ENCODE measurements at regions not wholly inside any gene's neighbourhood (a gene's known extent, or its start where the extent isn't known, plus 50 kb on each side); places are given as distances from the start of the nearest gene placed in this dataset.

GRCh38 chr21:32842146-32842545 lies 70.6 kb upstream of the PAXBP1 start:
- H2BK20ac ChIP-seq (ENCODE audit: low read length) = no peak overlapping the region
- no peak overlapping the region for H3K23ac ChIP-seq (ENCODE audit: insufficient read length)
- no peak overlapping the region for H2AK5ac ChIP-seq (ENCODE audit: low read depth, low read length)
- WGBS, 2 experiments (ENCODE audit: extremely low coverage in 1 of 2, insufficient coverage in 1 of 2, insufficient read length in 1 of 2, insufficient replicate concordance in 2 of 2, low coverage in 1 of 2, low lambda C conversion rate in 2 of 2, missing lambda C conversion rate in 1 of 2) = 100% methylated on average over 1 of the region's 1 CpG; no CpG with 5 or more reads in 1 of the 2 experiments
- H3K9me3 ChIP-seq (ENCODE audit: insufficient read depth in 2 of 2, low read depth in 1 of 2, low read length in 1 of 2) = no peaks in the 10 kb centered on the region
- no peak overlapping the region for H3K18ac ChIP-seq (ENCODE audit: extremely low read depth, low read length)
- H4K91ac ChIP-seq (replicated peaks; ENCODE audit: insufficient read length, low read length) = no peak overlapping the region
- H4K8ac ChIP-seq (ENCODE audit: extremely low read depth, insufficient read depth, low read length) = no peak overlapping the region
- H3K4me2 ChIP-seq (ENCODE audit: insufficient read depth in 1 of 2, low read depth in 2 of 2, low read length in 2 of 2) = no peak overlapping the region
- no peak overlapping the region for H3K14ac ChIP-seq (ENCODE audit: insufficient read length)
- no peak overlapping the region for H2BK15ac ChIP-seq (ENCODE audit: low read length)
- FAIRE-seq (no peak), DNase-seq (ENCODE audit: low read depth in 1 of 2, low spot score in 2 of 2) (no peak)
- no peaks in the 10 kb centered on the region for H3K36me3 ChIP-seq (ENCODE audit: control insufficient read depth in 2 of 4, insufficient read depth in 4 of 4, low read length in 3 of 4)
- CTCF ChIA-PET (ENCODE audit: partially characterized antibody) = interaction anchor here (1.7 to 2.6 kb wide), 2 partner anchors 79 to 189 kb away, joined by 3 to 6 read pairs; no protein-coding TSS in a partner anchor
- no peak overlapping the region for H3K4me3 ChIP-seq (ENCODE audit: extremely low read depth in 1 of 4, insufficient read depth in 2 of 4, low read depth in 3 of 4, low read length in 4 of 4)
- no peaks in the 10 kb centered on the region for H3K4me1 ChIP-seq (replicated peaks in 1 of 4; ENCODE audit: control insufficient read depth in 3 of 4, insufficient read depth in 4 of 4, low read length in 3 of 4)
- H3K4ac ChIP-seq (replicated peaks; ENCODE audit: insufficient read length, low read depth, low read length) = no peak overlapping the region
- no peak overlapping the region for H2BK12ac ChIP-seq (ENCODE audit: low read depth, low read length)
- H3K79me2 ChIP-seq (ENCODE audit: control insufficient read depth in 1 of 2, insufficient read depth in 2 of 2, low read length in 2 of 2) = no peaks in the 10 kb centered on the region
- H2AFZ ChIP-seq (ENCODE audit: low read length) = no peak overlapping the region
- no peak overlapping the region for H3K9ac ChIP-seq (replicated peaks in 1 of 4; ENCODE audit: extremely low read depth in 1 of 4, low read depth in 3 of 4, low read length in 3 of 4)
- H2BK120ac ChIP-seq (replicated peaks; ENCODE audit: low read depth, low read length) = no peak overlapping the region
- H3K27me3 ChIP-seq (replicated peaks in 1 of 4; ENCODE audit: control insufficient read depth in 3 of 4, extremely low read depth in 1 of 4, insufficient read depth in 3 of 4, low read length in 3 of 4) = no peaks in the 10 kb centered on the region
- H4K20me1 ChIP-seq (replicated peaks in 1 of 2; ENCODE audit: control insufficient read depth in 1 of 2, insufficient read depth in 2 of 2, low read length in 2 of 2) = no peaks in the 10 kb centered on the region
- H4K5ac ChIP-seq (ENCODE audit: insufficient read length, low read depth, low read length) = no peak overlapping the region
- H3K56ac ChIP-seq (replicated peaks; ENCODE audit: insufficient read length, low read depth, low read length) = no peak overlapping the region
- POLR2A ChIA-PET (ENCODE audit: partially characterized antibody) = no interaction called here
- H3K79me1 ChIP-seq (ENCODE audit: low read depth, low read length) = no peaks in the 10 kb centered on the region
- no peak overlapping the region for H2BK5ac ChIP-seq (ENCODE audit: low read depth, low read length)
- no peaks in the 10 kb centered on the region for H3K23me2 ChIP-seq (ENCODE audit: low read depth, low read length)
- no peak overlapping the region for H3K27ac ChIP-seq (ENCODE audit: low read depth, low read length)
- TF ChIP-seq KDM5A (IDR thresholded peaks at IDR 0.05; ENCODE audit: low read length) (no peak), TAF7 (optimal IDR thresholded peaks at IDR 0.05; ENCODE audit: borderline replicate concordance, low read depth, low read length) (no peak), PHF8 (conservative IDR thresholded peaks at IDR 0.05; ENCODE audit: low read depth, low read length) (no peak), EP300 (IDR thresholded peaks at IDR 0.05; ENCODE audit: borderline replicate concordance in 1 of 2, low read depth in 2 of 2, low read length in 2 of 2) (no peak), TCF12 (IDR thresholded peaks at IDR 0.05; ENCODE audit: low read depth, low read length) (no peak), SAP30 (IDR thresholded peaks at IDR 0.05; ENCODE audit: insufficient read depth, insufficient replicate concordance, low read length) (no peak), MAX (IDR thresholded peaks at IDR 0.05) (no peak), E2F6 (IDR thresholded peaks at IDR 0.05) (no peak), YY1 (IDR thresholded peaks at IDR 0.05; ENCODE audit: low read depth, low read length) (no peak), CREB1 (IDR thresholded peaks at IDR 0.05) (no peak), ZNF274 (IDR thresholded peaks at IDR 0.05; ENCODE audit: borderline replicate concordance, extremely low read depth, low read length) (no peak), POLR2A (IDR thresholded peaks at IDR 0.05; ENCODE audit: control extremely low read depth in 1 of 2, low read depth in 2 of 2, low read length in 2 of 2) (no peak), HDAC6 (IDR thresholded peaks at IDR 0.05; ENCODE audit: low read depth, low read length) (no peak), EGR1 (IDR thresholded peaks at IDR 0.05; ENCODE audit: borderline replicate concordance, low read depth, low read length) (no peak), CHD2 (IDR thresholded peaks at IDR 0.05; ENCODE audit: low read length) (no peak), CEBPB (IDR thresholded peaks at IDR 0.05; ENCODE audit: low read depth, low read length) (no peak)
